Stimulated activated CD4-positive, alpha-beta T cell treated with anti-CD3 and anti-CD28 coated beads, Interleukin-1b, Interleukin-23, amount 100 ng/mL, for 4 hours (primary cell): ENCODE measurements at regions not wholly inside any gene's neighbourhood (a gene's known extent, or its start where the extent isn't known, plus 50 kb on each side); places are given as distances from the start of the nearest gene placed in this dataset.
"Not testable (repeated sequence)": the region's sequence is repeated elsewhere in the genome, so short reads cannot be mapped to it uniquely, and the experiment has no call there.

ENCODE experiments used
- DNase-seq, 2 donors: peaks; one replicate each; pipeline ENCODE4 v3.0.0-alpha.2; 2020; ENCODE audit warnings: low read depth in 2 of 2

DNA sequence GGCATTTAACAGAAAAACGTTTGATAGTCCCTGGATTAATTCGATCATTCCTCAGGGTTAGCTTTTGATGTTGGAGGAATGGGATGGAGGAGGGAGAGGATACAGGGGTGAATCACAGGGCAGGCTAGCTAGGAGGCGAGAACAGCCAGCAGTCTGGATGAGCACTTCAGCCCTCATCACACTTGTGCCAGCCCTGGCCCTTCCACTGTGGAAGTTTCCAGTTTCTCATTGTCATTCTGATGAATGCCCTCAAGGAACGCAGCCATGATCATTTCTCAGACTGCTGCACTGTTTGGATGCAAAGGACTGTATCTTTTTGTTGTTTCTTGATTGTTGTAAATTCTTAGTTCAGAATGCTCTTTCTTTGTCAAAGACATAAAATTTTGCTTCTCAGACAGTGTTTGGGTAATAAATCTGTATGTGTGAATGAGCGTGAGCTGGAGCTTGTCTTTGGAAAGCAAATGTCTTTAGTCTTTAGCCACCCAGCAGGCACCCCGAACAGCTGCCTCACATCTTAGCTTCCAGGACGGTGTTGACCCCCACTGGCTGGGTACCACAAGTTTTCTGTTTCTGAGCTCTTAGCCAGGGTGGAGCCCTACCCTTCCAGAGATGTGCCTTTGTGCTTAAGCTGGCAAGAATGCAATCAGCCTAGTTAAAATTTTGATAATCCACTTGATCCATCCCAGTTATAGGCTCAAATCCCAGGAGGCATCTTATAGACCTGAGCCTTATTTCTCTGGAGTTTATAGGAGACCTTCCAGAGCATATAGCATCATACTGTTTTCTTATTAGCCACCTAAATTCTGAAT is 121.1 kb downstream of the PDCD6IP start:
- no peak for DNase-seq

DNA sequence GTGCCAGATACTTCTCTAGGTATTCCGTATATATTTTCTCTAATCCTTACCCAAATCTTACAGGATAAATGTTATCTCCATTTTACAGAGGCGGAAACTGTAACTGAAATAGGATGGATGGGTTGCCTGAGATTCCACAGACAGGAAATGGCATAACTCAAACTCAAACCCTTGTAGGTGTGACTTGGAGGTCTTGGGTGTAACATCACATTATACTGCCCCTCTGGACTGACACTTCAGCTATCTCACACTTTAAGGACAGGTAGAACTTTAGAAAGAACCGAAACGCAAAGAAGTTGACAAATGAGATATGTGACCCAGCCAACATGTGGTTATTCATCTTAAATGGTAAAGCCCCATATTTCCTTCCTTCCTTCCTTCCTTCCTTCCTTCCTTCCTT is 122.1 kb downstream of the PDCD6IP start:
- DNase-seq, result no peak

DNA sequence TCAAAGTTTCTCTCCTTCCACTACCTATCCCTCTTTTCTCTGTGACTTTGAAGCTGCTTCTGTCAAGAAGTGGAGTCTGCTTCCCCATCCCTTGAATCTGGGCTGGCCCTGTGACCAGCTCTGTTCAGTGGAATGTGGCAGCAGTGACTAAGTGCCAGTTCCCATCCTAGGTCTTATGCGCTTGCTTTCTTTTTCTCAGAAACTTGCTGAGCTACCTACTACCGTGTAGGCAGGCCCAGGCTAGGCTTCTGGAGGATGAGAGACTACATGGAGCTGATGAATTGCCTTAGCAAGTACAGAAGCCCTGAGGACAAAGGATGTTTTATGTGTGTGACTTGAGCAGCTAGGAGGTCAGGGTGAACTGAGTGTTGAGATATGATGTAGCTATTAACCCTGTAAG is 123.2 kb downstream of the PDCD6IP start:
- DNase-seq, result no peak

DNA sequence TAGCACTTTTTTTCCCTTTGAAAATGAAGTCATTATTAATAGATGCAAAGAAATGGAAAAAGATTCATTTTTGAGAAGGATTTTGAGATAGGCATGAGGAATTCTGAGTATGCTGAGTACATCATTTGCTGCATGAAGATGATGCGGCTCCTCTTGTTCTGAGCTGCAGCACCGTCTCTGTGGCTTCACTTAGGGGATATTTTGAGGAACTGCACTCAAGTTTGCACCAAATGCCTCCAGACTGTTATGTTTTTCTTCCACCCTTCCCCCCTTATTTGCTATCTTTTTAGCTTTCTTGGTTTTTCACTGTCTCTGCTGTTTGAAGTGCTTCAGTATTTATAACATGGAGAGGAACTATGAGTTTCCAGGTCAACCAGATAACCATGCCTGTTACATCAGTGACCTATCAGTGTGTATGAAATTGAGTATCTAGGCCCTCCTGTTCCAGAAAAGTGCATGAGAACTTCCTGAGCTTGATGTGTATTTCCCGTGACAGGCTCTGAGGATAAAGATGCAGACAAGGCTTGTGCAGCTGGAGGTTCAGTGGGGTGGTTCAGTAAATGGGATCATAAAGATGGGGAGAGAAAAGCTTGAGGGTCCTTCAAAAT is 128.7 kb downstream of the PDCD6IP start:
- no peak for DNase-seq

DNA sequence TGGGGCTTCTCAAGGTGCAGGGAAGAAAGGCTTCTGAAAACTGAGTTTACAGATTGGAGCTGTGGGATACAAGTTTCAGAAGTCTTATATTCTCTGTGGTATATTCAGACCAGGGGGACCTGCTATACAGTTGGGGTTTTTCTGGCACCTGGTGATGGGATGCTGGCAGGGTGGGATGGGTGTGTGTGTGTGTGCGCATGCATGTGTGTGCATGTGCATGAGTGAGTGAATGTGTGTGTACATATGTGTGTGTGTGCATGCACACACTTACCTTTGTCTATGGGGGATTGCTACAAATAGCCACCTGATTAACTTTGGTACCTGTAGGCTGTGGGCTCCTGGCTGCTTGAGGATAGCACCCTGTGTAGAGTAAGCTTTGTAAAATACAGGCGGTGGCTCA is 131.4 kb downstream of the PDCD6IP start:
- no peak for DNase-seq

DNA sequence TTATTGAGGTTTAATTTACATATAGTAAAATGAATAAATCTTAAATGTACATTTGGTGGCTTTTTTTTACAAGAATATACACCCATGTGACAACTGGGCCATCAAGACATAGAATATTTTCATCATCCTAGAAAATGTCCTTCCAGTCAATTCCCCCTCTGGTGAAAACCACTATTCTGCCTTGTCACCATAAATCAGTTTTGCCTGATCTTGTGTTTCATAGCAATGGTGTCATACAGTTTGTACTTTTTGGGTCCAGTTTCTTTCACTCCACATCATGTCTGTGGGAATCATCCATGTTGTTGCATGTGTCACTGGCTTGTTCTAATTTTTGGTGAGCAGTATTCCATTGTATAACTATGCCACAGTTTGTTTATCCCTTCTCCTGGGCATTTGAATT is 133.1 kb downstream of the PDCD6IP start:
- DNase-seq, result no peak

DNA sequence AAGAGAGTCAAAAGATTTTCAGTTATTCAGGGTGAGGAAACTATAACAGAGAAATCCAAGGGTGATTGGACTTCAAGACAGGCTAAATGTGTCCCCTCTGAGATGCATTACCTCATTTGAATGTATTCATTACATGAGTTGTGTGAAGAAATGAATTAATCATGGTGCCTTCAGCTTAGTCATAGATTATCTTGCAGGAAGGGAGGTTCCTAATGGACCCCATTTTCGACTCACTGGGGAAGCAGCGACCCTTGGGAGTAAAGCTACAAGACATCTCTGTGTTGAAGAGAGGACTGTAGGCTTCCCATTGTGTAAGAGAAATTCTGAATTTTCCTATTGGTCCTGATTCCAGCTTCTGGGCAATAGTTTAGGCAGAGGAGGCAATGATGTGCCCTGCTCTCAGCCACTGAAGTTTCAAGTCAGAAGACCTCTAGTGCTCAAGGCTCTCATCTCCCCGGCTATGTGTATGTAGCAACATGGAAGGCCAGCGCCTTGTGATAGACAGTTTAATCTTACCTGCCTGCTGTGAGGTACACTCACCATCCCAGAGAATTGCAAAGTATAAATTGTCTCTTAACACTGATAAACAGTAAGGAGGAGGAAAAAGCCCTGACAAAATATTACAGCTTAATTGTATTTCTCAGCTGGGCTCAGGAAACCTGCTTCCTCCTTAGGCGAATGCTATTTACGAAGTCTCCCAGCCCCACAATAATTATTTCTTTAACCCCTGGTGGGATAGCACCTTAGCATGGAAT is 133.8 kb downstream of the PDCD6IP start:
- no peak for DNase-seq

DNA sequence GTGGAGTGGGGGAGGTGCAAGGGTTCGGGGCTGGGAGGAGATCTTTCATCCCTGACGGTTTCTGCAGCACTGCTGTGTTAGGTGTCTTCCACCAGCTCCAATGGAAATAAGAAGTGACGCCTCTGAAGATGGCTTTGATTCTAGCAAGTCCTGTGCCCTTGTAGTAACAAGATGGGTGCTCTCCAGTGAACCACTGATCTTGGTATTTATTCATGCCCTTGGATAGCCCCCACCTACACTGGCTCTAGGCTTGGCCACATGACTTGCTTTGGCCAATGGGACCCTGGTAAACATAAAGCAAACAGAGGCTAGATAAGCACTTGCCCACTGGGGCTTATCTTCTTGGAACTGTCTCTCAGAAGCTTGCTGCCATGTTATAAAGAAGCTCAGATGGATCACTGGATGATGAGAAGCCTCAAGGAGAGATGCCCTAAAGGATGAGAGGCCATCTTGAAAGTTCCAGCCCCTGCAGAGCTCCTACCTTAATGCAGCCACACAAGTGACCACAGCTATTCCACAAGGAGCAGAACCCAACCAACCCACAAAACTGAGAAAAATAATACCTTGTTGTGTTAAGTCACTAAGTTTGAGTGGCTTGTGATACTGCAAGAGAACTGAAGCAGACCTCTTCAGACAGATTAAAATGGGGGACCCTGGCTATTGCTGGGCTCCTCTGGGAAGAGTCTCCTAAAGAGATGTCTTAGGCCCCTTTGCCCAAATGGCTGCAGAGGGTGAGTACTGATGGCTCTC is 137.9 kb downstream of the PDCD6IP start:
- no peak for DNase-seq

DNA sequence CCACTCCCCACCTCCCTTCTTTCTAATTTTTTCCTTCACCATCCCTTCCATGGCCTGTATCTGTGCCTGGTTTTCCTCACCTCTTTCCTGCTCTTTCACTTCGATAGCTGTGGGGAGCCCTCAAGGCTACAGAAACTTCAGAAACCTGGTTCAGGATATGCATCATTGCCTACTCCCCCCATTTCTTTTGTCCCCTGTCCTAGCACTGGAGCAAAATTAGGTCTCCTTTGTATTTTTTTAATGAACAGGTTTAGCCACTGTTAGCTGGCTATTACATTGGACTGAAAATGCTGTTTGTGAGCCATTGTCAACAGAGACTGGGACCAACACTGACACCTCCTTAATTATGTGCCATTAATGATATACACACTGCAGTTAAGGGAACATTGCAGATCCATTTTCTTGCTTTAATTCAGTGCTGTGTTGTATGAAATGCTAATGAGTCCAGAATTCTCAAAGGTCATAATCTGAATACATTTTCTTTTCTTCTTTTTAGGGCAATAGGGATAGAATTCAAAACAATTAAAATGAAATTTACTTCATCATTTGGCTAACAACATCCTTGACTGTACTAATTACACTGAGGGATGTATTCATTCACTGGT is 138.6 kb downstream of the PDCD6IP start:
- DNase-seq, result no peak

DNA sequence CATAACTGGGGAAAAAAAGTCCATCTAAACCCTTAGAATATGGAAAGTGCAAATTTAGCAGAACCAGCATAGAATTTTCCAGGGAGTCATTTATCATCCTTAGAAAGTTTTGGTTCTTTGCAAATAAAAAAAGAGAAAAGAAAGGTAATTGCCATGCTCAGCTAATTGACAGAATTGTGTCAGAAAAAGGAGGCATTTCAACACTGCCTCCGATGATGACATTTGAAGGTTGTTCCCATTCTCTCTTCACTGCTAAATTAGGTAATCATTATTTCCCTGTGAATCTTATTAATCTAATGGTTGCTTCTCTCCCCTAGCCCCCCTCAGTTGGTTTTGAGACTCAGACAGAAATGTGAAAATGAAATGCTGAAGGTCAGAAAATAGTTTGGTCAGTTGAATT is 139.2 kb downstream of the PDCD6IP start:
- no peak for DNase-seq

DNA sequence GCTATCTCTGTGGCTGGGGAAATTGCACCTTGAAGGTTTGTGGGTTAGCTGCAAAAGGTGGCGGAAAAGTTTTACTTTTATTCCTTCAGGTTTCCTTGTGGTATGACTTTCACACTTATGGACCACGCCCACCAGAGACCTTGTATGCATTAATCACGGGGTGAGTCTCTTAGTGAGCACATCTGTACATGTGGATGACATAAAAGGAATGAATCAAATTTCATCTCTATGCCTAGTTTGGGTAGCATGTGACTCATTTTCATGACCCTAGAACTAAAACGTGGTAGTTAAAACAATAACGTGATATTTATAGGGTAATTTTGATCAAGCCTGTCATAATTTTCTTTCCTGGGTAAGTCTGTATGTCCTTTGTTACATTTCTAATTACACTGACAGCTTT is 141.7 kb downstream of the PDCD6IP start:
- DNase-seq, result no peak

DNA sequence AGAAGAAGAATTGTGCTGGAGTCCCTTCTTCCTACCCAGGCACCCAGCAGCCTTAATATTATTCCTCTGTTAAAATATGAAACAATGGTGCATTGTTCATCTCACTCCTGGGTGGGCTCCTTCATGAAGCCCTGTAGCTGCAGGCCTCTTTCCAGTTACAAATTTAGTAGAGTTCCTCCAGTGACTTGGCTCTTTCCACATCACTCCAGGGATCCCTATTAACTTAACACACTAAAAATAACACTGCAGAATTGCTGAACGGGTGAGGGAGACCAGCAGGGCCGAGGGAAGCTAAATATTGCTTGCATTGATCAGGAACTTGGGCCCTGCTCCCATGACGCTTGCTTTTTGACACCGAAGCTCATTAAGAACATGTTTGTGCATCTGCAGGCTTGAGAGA is 142.3 kb downstream of the PDCD6IP start:
- no peak for DNase-seq

DNA sequence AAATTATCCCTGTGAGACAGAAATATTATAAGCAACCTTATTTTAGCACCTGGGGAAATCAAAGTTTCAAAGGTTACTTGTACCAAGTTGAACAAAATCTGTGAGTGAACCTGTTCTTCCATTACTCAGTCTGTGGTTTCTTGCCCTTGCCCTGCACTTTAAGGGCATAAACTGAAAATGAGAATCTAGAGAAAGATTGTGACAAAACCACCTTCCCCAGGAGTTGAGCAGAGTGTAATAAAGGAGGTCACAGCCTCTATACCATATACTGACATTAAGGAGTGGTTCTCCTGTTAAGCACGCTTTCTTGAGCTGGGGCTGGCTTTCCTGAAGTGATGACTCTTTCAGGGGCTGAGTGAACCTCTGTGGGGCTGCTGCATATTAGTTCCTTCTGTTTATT is 143.4 kb downstream of the PDCD6IP start:
- no peak for DNase-seq

DNA sequence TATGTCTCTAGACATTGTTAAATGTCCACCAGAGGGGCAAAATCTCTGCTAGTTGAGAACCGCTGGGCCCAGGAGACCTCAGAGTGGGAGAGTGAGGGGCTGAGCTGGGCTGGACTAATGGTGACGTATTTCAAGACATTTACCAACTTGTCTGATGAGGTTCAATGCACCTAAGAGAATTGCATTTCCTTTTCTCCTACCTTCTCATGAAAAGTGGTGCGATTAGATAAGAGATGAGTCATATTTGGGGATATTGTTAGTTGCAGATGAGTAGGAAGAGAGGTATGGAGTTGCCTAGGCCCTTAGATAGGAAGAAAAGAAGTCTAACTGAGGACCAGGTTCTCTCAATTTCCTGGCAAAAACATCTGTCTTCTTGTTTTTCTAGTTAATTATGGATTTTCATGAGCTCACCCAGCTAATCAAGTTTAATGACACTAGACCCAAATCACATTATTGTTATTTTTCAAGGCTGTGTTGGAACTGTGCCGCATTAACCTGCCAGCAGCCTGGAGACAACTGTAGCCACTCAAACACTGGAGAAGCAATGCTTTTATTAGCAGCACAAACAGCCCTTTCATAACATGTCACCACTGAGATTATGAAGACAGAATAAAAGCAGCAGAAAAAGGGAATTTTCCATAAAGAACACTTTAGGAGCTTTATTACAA is 144.2 kb downstream of the PDCD6IP start:
- no peak for DNase-seq

DNA sequence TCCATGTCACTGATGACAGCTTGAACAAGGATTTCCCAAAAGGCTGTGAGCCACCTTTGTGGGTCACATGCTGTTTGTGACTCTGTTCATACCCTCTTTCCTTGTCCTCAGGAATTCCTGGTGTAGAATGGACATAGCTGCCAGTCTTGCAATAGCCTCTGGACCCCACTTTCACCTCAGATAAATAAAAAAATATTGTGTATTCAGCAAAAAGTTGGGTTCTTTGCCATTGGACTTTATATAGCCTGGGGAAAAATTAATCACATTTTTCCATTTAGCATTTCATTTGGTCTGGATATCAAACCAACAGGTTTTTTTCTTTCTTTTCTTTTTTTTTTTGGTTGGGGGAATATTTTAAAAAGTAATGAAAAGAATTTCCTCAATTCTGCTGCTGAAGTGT is 144.8 kb downstream of the PDCD6IP start:
- no peak for DNase-seq

DNA sequence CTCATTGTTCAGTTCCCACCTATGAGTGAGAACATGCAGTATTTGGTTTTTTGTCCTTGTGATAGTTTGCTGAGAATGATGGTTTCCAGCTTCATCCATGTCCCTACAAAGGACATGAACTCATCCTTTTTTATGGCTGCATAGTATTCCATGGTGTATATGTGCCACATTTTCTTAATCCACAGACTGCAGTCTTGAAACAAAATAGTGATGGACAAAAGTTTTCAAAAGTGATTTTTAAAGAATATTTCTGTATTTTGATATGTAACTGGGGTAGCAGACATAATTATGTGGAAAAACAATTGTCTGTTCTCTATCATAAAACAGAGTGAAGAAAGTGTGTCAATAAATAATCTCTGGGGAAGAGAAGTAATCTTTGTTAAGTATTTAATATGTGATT is 148.2 kb downstream of the PDCD6IP start:
- not testable (repeated sequence) for DNase-seq

DNA sequence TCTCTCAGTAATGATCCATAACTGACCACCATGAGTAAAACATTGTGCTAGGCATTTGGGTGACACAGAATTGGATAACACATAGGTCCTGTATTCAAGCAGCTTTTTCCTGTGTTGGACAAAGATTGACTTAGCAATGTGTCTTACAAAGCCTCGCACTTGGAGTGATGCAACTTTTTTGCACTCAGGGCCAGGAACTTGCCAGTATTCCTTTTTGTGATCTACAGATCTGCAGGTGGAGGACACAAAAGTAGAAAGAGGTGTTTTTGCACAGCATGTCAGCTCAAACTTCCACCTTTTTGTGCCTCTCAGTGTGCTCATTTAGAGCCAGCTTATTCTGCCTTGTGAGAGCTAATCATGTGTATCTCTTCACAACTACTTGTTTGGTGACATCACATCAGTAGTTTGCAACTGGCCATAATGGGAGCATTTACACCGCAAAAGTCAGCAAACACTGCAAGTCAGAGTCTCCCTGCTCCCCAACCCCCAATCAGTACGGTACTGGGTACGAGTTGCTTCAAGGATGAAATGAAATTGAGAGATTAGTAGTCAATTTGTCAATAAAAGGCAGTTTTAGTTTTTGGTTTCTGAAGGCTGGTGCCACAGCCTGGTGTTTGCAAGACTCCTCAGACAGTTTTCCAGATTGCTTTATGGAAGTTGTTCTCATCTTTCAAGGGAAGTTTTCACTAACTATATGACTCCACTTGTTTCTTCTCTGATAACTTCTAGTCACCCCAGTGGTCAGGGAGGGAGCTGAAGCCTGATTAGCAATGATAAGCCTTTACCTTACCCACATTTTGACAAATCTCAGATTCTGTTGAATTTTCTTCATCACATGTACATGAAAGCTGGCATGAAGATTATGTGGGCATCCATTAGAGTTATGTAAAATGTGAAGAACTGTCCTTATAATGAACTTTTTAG is 149.1 kb downstream of the PDCD6IP start:
- DNase-seq, result no peak

DNA sequence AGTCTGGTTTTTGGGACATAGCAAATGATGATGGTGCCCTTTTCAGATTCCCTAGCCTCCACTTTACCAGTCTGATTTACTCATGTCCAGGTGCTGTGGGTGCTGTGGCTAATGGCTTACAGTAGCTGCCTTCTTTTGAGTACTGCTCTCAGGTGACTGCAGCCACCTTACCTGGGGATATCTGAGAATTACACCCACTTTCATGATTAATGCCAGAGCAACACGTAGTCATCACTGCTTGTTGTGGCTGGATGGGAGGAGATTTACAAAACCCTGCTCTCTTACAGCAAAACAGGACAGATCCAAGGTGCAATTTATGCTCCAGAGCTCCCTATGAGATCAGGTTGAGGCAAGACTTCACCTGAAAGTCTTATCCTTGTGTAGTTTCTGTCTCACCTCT is 150.6 kb downstream of the PDCD6IP start:
- DNase-seq, result no peak

DNA sequence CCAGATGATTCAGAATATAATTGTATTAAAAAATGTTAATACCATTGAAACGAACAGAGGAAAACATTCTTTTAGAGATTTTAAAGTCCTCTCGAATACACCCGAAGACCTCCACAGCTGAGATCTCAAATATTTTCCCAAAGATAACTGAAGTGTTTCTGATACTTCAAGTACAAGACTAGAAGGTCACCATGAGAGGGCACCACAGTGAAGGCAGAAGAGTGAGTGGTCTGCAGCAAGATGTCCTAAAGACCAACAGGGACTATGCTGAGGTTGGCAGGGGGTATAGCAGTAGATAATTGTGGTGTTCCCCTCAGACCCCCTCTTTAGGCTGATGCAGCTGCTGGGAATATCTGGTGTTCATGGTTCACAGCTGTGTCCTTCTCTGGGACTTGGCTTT is 156.5 kb downstream of the PDCD6IP start:
- no peak for DNase-seq

DNA sequence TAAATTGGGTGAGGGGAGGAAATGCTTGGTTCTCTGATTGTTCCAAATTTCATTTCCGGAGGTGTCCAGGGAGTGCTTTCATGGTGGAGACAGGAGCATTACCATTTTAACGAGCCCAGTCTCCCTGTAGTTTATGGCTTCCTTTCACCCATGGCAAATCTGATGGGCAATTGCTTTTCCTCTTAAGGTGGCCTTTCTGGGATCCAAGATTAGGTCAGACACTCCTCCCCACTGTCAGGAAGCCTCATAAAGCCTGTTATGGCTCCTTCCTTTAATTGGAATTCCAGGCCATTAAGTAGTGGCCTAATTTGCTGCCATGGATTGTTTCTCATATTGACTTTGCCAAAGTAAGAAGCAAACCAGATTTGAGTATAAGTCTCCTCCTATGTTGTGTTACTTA is 157.8 kb downstream of the PDCD6IP start:
- DNase-seq, result no peak
